Chondrocyte (in vitro differentiated cells): ENCODE measurements at regions not wholly inside any gene's neighbourhood (a gene's known extent, or its start where the extent isn't known, plus 50 kb on each side); places are given as distances from the start of the nearest gene placed in this dataset.

Source experiments
- DNase-seq: peaks from one replicate; pipeline ENCODE4 v3.0.0; 2021; ENCODE audit warnings: mixed read lengths, low spot score
- H3K27ac Mint-ChIP-seq: one replicate; pipeline ENCODE4 v1.8.0; 2021; ENCODE audit warnings: mild to moderate bottlenecking, moderate library complexity, mixed read lengths; ENCODE audit not compliant: unreplicated experiment
- H3K27me3 Mint-ChIP-seq: 2 replicates; pipeline ENCODE4 v1.8.0; 2021; ENCODE audit warnings: low read depth, mixed read lengths
- H3K36me3 Mint-ChIP-seq: 2 replicates; pipeline ENCODE4 v1.8.0; 2021; ENCODE audit warnings: low read depth, mixed read lengths
- H3K4me1 Mint-ChIP-seq: 2 replicates; pipeline ENCODE4 v1.8.0; 2021; ENCODE audit warnings: low read depth, mild to moderate bottlenecking, mixed read lengths
- H3K4me3 Mint-ChIP-seq: one replicate; pipeline ENCODE4 v1.8.0; 2021; ENCODE audit warnings: mild to moderate bottlenecking, moderate library complexity, mixed read lengths; ENCODE audit not compliant: unreplicated experiment
- H3K9me3 Mint-ChIP-seq: 2 replicates; pipeline ENCODE4 v1.8.0; 2021; ENCODE audit warnings: low read depth, mixed read lengths
- CTCF ChIP-seq: fragments of 200-600 bp; sonication (generic); IDR thresholded peaks from 2 replicates; pipeline ENCODE4 v1.5.0; 2021; ENCODE audit warnings: antibody characterized with exemption, mild to moderate bottlenecking, moderate library complexity

- Mint-ChIP-seq H3K27ac (no peak overlapping the region), H3K4me3 (no peak overlapping the region), H3K4me1 (no peaks in the 10 kb centered on the region), H3K36me3 (no peaks in the 10 kb centered on the region), H3K9me3 (no peaks in the 10 kb centered on the region), H3K27me3 (peaks cover 2% of the 10 kb centered on the region)
- no peak for TF ChIP-seq CTCF
- DNase-seq: no peak
Measured at GRCh38 chr1:73899311-73899710, 298.7 kb downstream of the LRRIQ3 start.

GRCh38 chr1:73898540-73898939, 299.4 kb downstream of the LRRIQ3 start:
- H3K27me3 Mint-ChIP-seq: peaks cover 2% of the 10 kb centered on the region
- H3K9me3 Mint-ChIP-seq: no peaks in the 10 kb centered on the region
- DNase-seq: no peak
- no peaks in the 10 kb centered on the region for H3K36me3 Mint-ChIP-seq
- no peak for TF ChIP-seq CTCF
- H3K27ac Mint-ChIP-seq: no peak overlapping the region
- H3K4me1 Mint-ChIP-seq: no peaks in the 10 kb centered on the region
- no peak overlapping the region for H3K4me3 Mint-ChIP-seq

DNA sequence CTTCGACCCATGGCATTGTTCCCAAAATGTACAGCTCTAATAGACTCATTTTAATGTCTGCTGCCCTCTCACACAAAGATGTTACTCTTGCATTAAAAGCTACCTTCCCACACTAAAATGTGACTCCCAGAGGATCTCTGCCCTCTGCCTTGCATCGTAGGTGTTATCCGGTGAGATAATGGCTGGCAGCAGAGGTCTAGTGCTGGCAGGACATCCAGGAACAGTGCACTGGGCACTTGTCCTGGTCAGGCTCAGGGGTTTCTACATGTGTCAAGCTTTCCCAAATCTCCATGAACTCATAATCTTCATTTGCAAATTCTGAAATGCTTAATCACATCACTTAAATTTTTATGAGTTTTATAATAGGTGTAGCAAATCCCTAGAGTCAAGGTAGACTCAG, 310.6 kb downstream of the LRRIQ3 start:
- H3K27ac Mint-ChIP-seq: no peak overlapping the region
- H3K36me3 Mint-ChIP-seq: no peaks in the 10 kb centered on the region
- DNase-seq: no peak
- peaks cover 2% of the 10 kb centered on the region for H3K27me3 Mint-ChIP-seq
- H3K9me3 Mint-ChIP-seq: no peaks in the 10 kb centered on the region
- H3K4me1 Mint-ChIP-seq: no peaks in the 10 kb centered on the region
- no peak overlapping the region for H3K4me3 Mint-ChIP-seq
- TF ChIP-seq CTCF: no peak

DNA sequence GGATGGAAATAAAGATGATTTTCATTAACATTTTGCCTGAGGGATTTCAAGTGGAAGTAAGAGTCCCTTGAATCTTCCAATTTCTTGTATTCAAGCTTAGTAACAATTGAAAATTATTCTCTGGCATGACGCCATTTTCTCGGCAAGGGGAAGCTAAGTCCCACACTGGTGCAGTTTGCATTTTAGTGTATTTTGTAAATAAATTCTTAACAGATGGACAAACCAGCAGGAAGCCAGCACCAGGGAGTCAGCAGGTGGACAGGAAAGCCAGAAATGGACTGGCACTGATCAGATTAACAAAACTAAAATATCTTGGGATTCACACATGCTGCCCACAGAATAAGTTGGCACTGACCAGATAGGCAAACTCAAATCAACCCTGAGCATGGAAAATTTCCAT, 311.3 kb downstream of the LRRIQ3 start:
- H3K27ac Mint-ChIP-seq: no peak overlapping the region
- no peaks in the 10 kb centered on the region for H3K36me3 Mint-ChIP-seq
- no peak for TF ChIP-seq CTCF
- H3K9me3 Mint-ChIP-seq: no peaks in the 10 kb centered on the region
- peaks cover 2% of the 10 kb centered on the region for H3K27me3 Mint-ChIP-seq
- DNase-seq: no peak
- no peak overlapping the region for H3K4me3 Mint-ChIP-seq
- H3K4me1 Mint-ChIP-seq: no peaks in the 10 kb centered on the region

DNA sequence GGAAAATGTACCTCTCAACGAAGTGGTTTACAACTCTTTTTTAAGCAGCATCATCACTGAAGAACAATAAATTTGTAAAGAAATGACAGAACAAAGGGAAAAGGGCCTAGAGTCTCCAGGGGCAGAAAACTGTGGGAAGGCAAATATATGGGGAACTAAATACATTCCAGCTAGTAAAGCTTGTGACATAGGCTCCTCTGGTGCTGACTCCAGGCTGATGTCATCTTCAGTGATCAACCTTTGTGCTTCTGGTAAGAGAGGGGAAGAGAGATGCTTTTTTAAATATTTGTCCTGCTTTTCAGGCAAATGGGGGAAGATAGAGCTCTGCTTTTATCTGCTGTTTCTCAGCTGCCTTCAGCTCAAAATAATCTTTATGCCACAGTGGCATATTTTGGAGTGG, 323.2 kb downstream of the LRRIQ3 start:
- H3K27me3 Mint-ChIP-seq: no peaks in the 10 kb centered on the region
- H3K36me3 Mint-ChIP-seq: no peaks in the 10 kb centered on the region
- no peak overlapping the region for H3K4me3 Mint-ChIP-seq
- H3K4me1 Mint-ChIP-seq: no peaks in the 10 kb centered on the region
- DNase-seq: no peak
- TF ChIP-seq CTCF: no peak
- H3K27ac Mint-ChIP-seq: no peak overlapping the region
- peaks cover 3% of the 10 kb centered on the region for H3K9me3 Mint-ChIP-seq
